ENCODE measurements at regions not wholly inside any gene's neighbourhood (a gene's known extent, or its start where the extent isn't known, plus 50 kb on each side); places are given as distances from the start of the nearest gene placed in this dataset.

DNA sequence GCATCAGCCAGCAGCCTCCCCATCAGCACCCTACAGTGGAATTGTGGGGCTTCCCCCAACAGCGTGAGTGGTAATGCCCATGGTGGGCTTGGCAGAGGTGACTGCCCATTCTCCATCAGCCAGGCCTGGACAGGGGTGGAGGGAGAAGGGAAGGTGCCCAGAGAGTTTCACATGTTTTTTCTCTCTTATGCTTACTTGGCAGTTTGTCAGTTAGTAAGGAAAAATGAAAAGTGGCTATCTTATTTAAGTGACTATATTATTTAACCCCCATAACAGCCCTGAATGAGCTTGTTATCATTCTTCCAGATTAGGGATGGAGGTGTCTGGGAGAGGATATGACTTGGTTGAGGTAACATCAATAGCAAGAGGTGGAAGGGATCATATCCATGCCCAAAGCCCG lies 921.7 kb downstream of the GRID1 start:
- no peak for DNase-seq (ENCODE audit: low read depth)
- FAIRE-seq = no peak
- H3K27me3 ChIP-seq (ENCODE audit: control insufficient read depth, insufficient read depth, low read length) = no peaks in the 10 kb centered on the region
- H3K36me3 ChIP-seq (ENCODE audit: control insufficient read depth, insufficient read depth, low read length) = no peaks in the 10 kb centered on the region
- TF ChIP-seq, protein P1, sequence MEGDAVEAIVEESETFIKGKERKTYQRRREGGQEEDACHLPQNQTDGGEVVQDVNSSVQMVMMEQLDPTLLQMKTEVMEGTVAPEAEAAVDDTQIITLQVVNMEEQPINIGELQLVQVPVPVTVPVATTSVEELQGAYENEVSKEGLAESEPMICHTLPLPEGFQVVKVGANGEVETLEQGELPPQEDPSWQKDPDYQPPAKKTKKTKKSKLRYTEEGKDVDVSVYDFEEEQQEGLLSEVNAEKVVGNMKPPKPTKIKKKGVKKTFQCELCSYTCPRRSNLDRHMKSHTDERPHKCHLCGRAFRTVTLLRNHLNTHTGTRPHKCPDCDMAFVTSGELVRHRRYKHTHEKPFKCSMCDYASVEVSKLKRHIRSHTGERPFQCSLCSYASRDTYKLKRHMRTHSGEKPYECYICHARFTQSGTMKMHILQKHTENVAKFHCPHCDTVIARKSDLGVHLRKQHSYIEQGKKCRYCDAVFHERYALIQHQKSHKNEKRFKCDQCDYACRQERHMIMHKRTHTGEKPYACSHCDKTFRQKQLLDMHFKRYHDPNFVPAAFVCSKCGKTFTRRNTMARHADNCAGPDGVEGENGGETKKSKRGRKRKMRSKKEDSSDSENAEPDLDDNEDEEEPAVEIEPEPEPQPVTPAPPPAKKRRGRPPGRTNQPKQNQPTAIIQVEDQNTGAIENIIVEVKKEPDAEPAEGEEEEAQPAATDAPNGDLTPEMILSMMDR (IDR thresholded peaks at IDR 0.05; ENCODE audit: insufficient read depth, low read length, severe bottlenecking) = no peak
- no peak overlapping the region for H3K4me3 ChIP-seq (ENCODE audit: low read depth, low read length)

DNA sequence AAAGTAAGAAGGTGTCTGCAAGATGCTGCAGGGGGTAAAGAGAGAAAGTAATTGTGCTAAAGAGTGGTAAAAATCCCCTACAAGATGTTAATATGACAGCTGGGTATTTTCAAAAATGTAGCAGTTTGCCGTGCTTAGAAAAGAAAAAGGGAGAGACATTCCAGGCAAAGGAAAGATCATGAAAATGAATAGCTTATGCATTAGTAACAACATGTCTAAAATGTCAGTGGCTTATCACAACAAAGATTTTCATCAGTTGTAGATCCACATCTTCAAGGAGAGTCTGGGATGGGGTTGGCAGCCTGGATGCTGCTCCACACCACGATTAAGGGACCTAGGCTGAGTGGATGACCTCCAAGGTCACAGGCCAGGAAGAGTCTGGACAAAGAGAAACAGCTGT lies 920.9 kb downstream of the GRID1 start:
- TF ChIP-seq, protein P1 (IDR thresholded peaks at IDR 0.05; ENCODE audit: insufficient read depth, low read length, severe bottlenecking) = no peak
- Histone ChIP-seq H3K36me3 (ENCODE audit: control insufficient read depth, insufficient read depth, low read length) (no peaks in the 10 kb centered on the region), H3K4me3 (ENCODE audit: low read depth, low read length) (no peak overlapping the region), H3K27me3 (ENCODE audit: control insufficient read depth, insufficient read depth, low read length) (no peaks in the 10 kb centered on the region)
- FAIRE-seq (no peak), DNase-seq (ENCODE audit: low read depth) (no peak)

DNA sequence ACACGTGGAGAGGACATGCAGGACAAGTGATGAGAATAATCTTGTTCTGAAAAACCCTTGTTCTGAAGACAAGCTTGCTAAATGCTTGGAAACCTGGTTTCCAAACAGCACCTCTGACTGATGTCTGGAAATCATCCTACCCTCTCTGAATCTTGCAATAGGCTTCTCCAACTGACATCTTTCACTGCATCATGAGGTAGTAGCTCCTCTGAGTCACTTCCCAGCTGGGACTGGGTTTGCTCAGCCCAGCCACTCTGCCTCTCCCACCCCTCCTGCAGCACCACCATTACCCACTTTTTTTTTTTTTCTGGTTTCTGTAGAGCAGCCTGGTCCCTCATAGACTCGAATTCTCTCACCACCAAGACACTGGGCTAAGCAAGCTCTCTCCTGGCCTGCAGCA lies 919.8 kb downstream of the GRID1 start:
- Histone ChIP-seq H3K4me3 (ENCODE audit: low read depth, low read length) (no peak overlapping the region), H3K27me3 (ENCODE audit: control insufficient read depth, insufficient read depth, low read length) (no peaks in the 10 kb centered on the region), H3K36me3 (ENCODE audit: control insufficient read depth, insufficient read depth, low read length) (no peaks in the 10 kb centered on the region)
- DNase-seq (ENCODE audit: low read depth) = peak; percentile 6
- TF ChIP-seq, protein P1 (IDR thresholded peaks at IDR 0.05; ENCODE audit: insufficient read depth, low read length, severe bottlenecking) = no peak
- no peak for FAIRE-seq

DNA sequence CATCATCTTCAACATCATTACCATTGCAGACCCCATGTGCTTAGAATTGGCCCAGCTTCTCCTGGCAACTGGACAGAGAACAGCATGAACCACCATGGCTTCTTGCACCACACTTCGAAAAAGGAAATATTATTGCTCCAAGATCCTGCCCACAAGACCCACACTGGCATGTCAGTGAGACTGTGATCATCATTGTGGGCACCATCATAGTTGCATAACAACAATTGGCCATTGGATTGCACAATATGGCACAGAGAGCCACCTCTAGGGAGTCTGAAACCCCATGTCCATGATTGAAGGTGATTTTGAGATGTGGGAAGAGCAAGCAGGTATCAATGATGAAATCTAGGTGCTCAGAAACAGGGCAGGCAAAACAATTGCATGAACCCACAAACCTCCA lies 918.9 kb downstream of the GRID1 start:
- TF ChIP-seq, protein P1 (IDR thresholded peaks at IDR 0.05; ENCODE audit: insufficient read depth, low read length, severe bottlenecking) = no peak

DNA sequence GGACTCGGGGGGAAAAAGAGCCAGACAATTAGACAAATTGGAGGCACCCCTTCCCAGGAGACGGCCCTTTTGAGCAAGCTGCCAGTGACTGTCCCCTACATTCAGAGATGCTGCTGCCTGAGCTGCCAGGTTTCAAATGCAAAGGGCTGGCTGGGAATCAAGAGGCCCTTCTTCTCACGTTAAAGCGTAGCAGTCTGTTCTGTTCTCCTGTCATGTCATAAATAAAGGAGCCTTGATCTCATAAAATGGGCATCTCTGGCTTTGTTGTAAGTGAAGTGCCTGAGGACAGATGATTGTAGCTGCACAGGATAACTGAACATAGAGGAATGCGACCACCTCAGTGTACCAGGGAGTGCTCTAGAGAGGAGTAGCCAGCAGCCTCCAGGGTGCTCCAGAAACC lies 917.9 kb downstream of the GRID1 start:
- H3K27me3 ChIP-seq (ENCODE audit: control insufficient read depth, insufficient read depth, low read length) = no peaks in the 10 kb centered on the region
- TF ChIP-seq, protein P1 (IDR thresholded peaks at IDR 0.05; ENCODE audit: insufficient read depth, low read length, severe bottlenecking) = no peak
- H3K36me3 ChIP-seq (ENCODE audit: control insufficient read depth, insufficient read depth, low read length) = no peaks in the 10 kb centered on the region
- DNase-seq (ENCODE audit: low read depth) = no peak
- FAIRE-seq = peak; percentile 50
- no peak overlapping the region for H3K4me3 ChIP-seq (ENCODE audit: low read depth, low read length)

More for the DNA sequence above, 918.9 kb downstream of the GRID1 start:
- Histone ChIP-seq H3K27me3 (ENCODE audit: control insufficient read depth, insufficient read depth, low read length) (no peaks in the 10 kb centered on the region), H3K36me3 (ENCODE audit: control insufficient read depth, insufficient read depth, low read length) (no peaks in the 10 kb centered on the region), H3K4me3 (ENCODE audit: low read depth, low read length) (no peak overlapping the region)
- DNase-seq (ENCODE audit: low read depth) = no peak
- no peak for FAIRE-seq

DNA sequence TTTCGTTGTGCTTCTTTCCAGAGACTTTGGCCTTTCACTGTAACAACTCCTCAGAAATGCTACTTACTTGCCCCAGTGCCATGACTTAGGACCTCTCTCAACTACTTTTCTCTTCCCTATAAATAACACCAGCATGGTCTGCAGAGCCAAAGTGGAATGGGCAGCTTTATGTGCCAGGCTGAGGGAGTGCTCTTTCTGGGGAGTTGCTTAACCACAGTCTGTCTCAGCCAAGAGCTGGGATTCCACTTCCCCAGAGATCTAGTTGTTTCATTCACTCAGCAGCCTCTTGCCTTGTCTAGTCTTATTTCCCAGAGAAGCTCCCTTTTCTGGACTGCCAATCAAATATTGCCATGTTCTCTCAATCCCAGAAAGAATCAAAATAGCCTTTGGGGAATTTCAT lies 912.2 kb downstream of the GRID1 start:
- H3K27me3 ChIP-seq (ENCODE audit: control insufficient read depth, insufficient read depth, low read length) = no peaks in the 10 kb centered on the region
- H3K36me3 ChIP-seq (ENCODE audit: control insufficient read depth, insufficient read depth, low read length) = no peaks in the 10 kb centered on the region
- no peak overlapping the region for H3K4me3 ChIP-seq (ENCODE audit: low read depth, low read length)
- DNase-seq (ENCODE audit: low read depth) (no peak), FAIRE-seq (no peak)
- TF ChIP-seq, protein P1 (IDR thresholded peaks at IDR 0.05; ENCODE audit: insufficient read depth, low read length, severe bottlenecking) = no peak

Data from bronchial epithelial cell (primary cell).